ENCODE measurements at regions not wholly inside any gene's neighbourhood (a gene's known extent, or its start where the extent isn't known, plus 50 kb on each side); places are given as distances from the start of the nearest gene placed in this dataset.

- Histone ChIP-seq H3K9ac (ENCODE audit: low read depth in 1 of 2, low read length in 2 of 2) (no peak overlapping the region), H3K27me3 (ENCODE audit: control insufficient read depth in 2 of 2, insufficient read depth in 2 of 2, low read length in 2 of 2) (no peaks in the 10 kb centered on the region), H3K27ac (ENCODE audit: low read depth in 2 of 2, low read length in 2 of 2) (no peak overlapping the region), H3K36me3 (ENCODE audit: control insufficient read depth in 2 of 2, insufficient read depth in 2 of 2, low read length in 2 of 2) (no peaks in the 10 kb centered on the region), H3K9me3 (ENCODE audit: control insufficient read depth in 2 of 2, low read length in 2 of 2) (no peaks in the 10 kb centered on the region), H3K4me3 (ENCODE audit: low read length in 2 of 2) (no peak overlapping the region), H3K4me1 (ENCODE audit: control insufficient read depth in 2 of 2, insufficient read depth in 2 of 2, low read length in 2 of 2) (no peaks in the 10 kb centered on the region)
Measured at GRCh38 chr9:79155308-79155707, 416.5 kb upstream of the TLE4 start.

GRCh38 chr9:79163544-79163943 is 408.2 kb upstream of the TLE4 start:
- no peaks in the 10 kb centered on the region for H3K9me3 ChIP-seq (ENCODE audit: control insufficient read depth in 2 of 2, low read length in 2 of 2)
- H3K4me1 ChIP-seq (ENCODE audit: control insufficient read depth in 2 of 2, insufficient read depth in 2 of 2, low read length in 2 of 2), result no peaks in the 10 kb centered on the region
- H3K4me3 ChIP-seq (ENCODE audit: low read length in 2 of 2), result no peak overlapping the region
- no peak overlapping the region for H3K9ac ChIP-seq (ENCODE audit: low read depth in 1 of 2, low read length in 2 of 2)
- no peaks in the 10 kb centered on the region for H3K36me3 ChIP-seq (ENCODE audit: control insufficient read depth in 2 of 2, insufficient read depth in 2 of 2, low read length in 2 of 2)
- no peak overlapping the region for H3K27ac ChIP-seq (ENCODE audit: low read depth in 2 of 2, low read length in 2 of 2)
- H3K27me3 ChIP-seq (ENCODE audit: control insufficient read depth in 2 of 2, insufficient read depth in 2 of 2, low read length in 2 of 2), result no peaks in the 10 kb centered on the region

GRCh38 chr9:79164406-79164805 is 407.4 kb upstream of the TLE4 start:
- H3K27ac ChIP-seq (ENCODE audit: low read depth in 2 of 2, low read length in 2 of 2), result no peak overlapping the region
- no peaks in the 10 kb centered on the region for H3K27me3 ChIP-seq (ENCODE audit: control insufficient read depth in 2 of 2, insufficient read depth in 2 of 2, low read length in 2 of 2)
- no peaks in the 10 kb centered on the region for H3K36me3 ChIP-seq (ENCODE audit: control insufficient read depth in 2 of 2, insufficient read depth in 2 of 2, low read length in 2 of 2)
- no peaks in the 10 kb centered on the region for H3K4me1 ChIP-seq (ENCODE audit: control insufficient read depth in 2 of 2, insufficient read depth in 2 of 2, low read length in 2 of 2)
- no peak overlapping the region for H3K9ac ChIP-seq (ENCODE audit: low read depth in 1 of 2, low read length in 2 of 2)
- no peaks in the 10 kb centered on the region for H3K9me3 ChIP-seq (ENCODE audit: control insufficient read depth in 2 of 2, low read length in 2 of 2)
- no peak overlapping the region for H3K4me3 ChIP-seq (ENCODE audit: low read length in 2 of 2)

- Histone ChIP-seq H3K36me3 (ENCODE audit: control insufficient read depth in 2 of 2, insufficient read depth in 2 of 2, low read length in 2 of 2) (no peaks in the 10 kb centered on the region), H3K27me3 (ENCODE audit: control insufficient read depth in 2 of 2, insufficient read depth in 2 of 2, low read length in 2 of 2) (no peaks in the 10 kb centered on the region), H3K9ac (ENCODE audit: low read depth in 1 of 2, low read length in 2 of 2) (no peak overlapping the region), H3K27ac (ENCODE audit: low read depth in 2 of 2, low read length in 2 of 2) (no peak overlapping the region), H3K9me3 (ENCODE audit: control insufficient read depth in 2 of 2, low read length in 2 of 2) (no peaks in the 10 kb centered on the region), H3K4me3 (ENCODE audit: low read length in 2 of 2) (no peak overlapping the region), H3K4me1 (ENCODE audit: control insufficient read depth in 2 of 2, insufficient read depth in 2 of 2, low read length in 2 of 2) (no peaks in the 10 kb centered on the region)
Measured at GRCh38 chr9:79165020-79165780, 406.6 kb upstream of the TLE4 start.

- Histone ChIP-seq H3K9me3 (ENCODE audit: control insufficient read depth in 2 of 2, low read length in 2 of 2) (no peaks in the 10 kb centered on the region), H3K36me3 (ENCODE audit: control insufficient read depth in 2 of 2, insufficient read depth in 2 of 2, low read length in 2 of 2) (no peaks in the 10 kb centered on the region), H3K27ac (ENCODE audit: low read depth in 2 of 2, low read length in 2 of 2) (no peak overlapping the region), H3K4me3 (ENCODE audit: low read length in 2 of 2) (no peak overlapping the region), H3K27me3 (ENCODE audit: control insufficient read depth in 2 of 2, insufficient read depth in 2 of 2, low read length in 2 of 2) (no peaks in the 10 kb centered on the region), H3K4me1 (ENCODE audit: control insufficient read depth in 2 of 2, insufficient read depth in 2 of 2, low read length in 2 of 2) (no peaks in the 10 kb centered on the region), H3K9ac (ENCODE audit: low read depth in 1 of 2, low read length in 2 of 2) (no peak overlapping the region)
Measured at GRCh38 chr9:79166005-79166404, 405.8 kb upstream of the TLE4 start.

- no peaks in the 10 kb centered on the region for H3K9me3 ChIP-seq (ENCODE audit: control insufficient read depth in 2 of 2, low read length in 2 of 2)
Measured at GRCh38 chr9:79170643-79171042, 401.1 kb upstream of the TLE4 start.

GRCh38 chr9:79173932-79174331 is 397.8 kb upstream of the TLE4 start:
- no peak overlapping the region for H3K27ac ChIP-seq (ENCODE audit: low read depth in 2 of 2, low read length in 2 of 2)
- no peaks in the 10 kb centered on the region for H3K27me3 ChIP-seq (ENCODE audit: control insufficient read depth in 2 of 2, insufficient read depth in 2 of 2, low read length in 2 of 2)
- no peak overlapping the region for H3K9ac ChIP-seq (ENCODE audit: low read depth in 1 of 2, low read length in 2 of 2)
- no peaks in the 10 kb centered on the region for H3K4me1 ChIP-seq (ENCODE audit: control insufficient read depth in 2 of 2, insufficient read depth in 2 of 2, low read length in 2 of 2)
- no peak overlapping the region for H3K4me3 ChIP-seq (ENCODE audit: low read length in 2 of 2)
- no peaks in the 10 kb centered on the region for H3K9me3 ChIP-seq (ENCODE audit: control insufficient read depth in 2 of 2, low read length in 2 of 2)
- H3K36me3 ChIP-seq (ENCODE audit: control insufficient read depth in 2 of 2, insufficient read depth in 2 of 2, low read length in 2 of 2), result no peaks in the 10 kb centered on the region

More at GRCh38 chr9:79170643-79171042, 401.1 kb upstream of the TLE4 start:
- H3K27ac ChIP-seq (ENCODE audit: low read depth in 2 of 2, low read length in 2 of 2), result no peak overlapping the region
- no peaks in the 10 kb centered on the region for H3K4me1 ChIP-seq (ENCODE audit: control insufficient read depth in 2 of 2, insufficient read depth in 2 of 2, low read length in 2 of 2)
- no peaks in the 10 kb centered on the region for H3K36me3 ChIP-seq (ENCODE audit: control insufficient read depth in 2 of 2, insufficient read depth in 2 of 2, low read length in 2 of 2)
- H3K9ac ChIP-seq (ENCODE audit: low read depth in 1 of 2, low read length in 2 of 2), result no peak overlapping the region
- H3K27me3 ChIP-seq (ENCODE audit: control insufficient read depth in 2 of 2, insufficient read depth in 2 of 2, low read length in 2 of 2), result no peaks in the 10 kb centered on the region
- H3K4me3 ChIP-seq (ENCODE audit: low read length in 2 of 2), result no peak overlapping the region

GRCh38 chr9:79176014-79176697 is 395.6 kb upstream of the TLE4 start:
- Histone ChIP-seq H3K9ac (ENCODE audit: low read depth in 1 of 2, low read length in 2 of 2) (no peak overlapping the region), H3K9me3 (ENCODE audit: control insufficient read depth in 2 of 2, low read length in 2 of 2) (no peaks in the 10 kb centered on the region), H3K4me3 (ENCODE audit: low read length in 2 of 2) (no peak overlapping the region), H3K4me1 (ENCODE audit: control insufficient read depth in 2 of 2, insufficient read depth in 2 of 2, low read length in 2 of 2) (no peaks in the 10 kb centered on the region), H3K27me3 (ENCODE audit: control insufficient read depth in 2 of 2, insufficient read depth in 2 of 2, low read length in 2 of 2) (no peaks in the 10 kb centered on the region), H3K27ac (ENCODE audit: low read depth in 2 of 2, low read length in 2 of 2) (no peak overlapping the region), H3K36me3 (ENCODE audit: control insufficient read depth in 2 of 2, insufficient read depth in 2 of 2, low read length in 2 of 2) (no peaks in the 10 kb centered on the region)

- H3K4me1 ChIP-seq (ENCODE audit: control insufficient read depth in 2 of 2, insufficient read depth in 2 of 2, low read length in 2 of 2), result no peaks in the 10 kb centered on the region
- H3K9me3 ChIP-seq (ENCODE audit: control insufficient read depth in 2 of 2, low read length in 2 of 2), result no peaks in the 10 kb centered on the region
- H3K9ac ChIP-seq (ENCODE audit: low read depth in 1 of 2, low read length in 2 of 2), result no peak overlapping the region
- no peaks in the 10 kb centered on the region for H3K36me3 ChIP-seq (ENCODE audit: control insufficient read depth in 2 of 2, insufficient read depth in 2 of 2, low read length in 2 of 2)
- H3K27me3 ChIP-seq (ENCODE audit: control insufficient read depth in 2 of 2, insufficient read depth in 2 of 2, low read length in 2 of 2), result no peaks in the 10 kb centered on the region
- no peak overlapping the region for H3K27ac ChIP-seq (ENCODE audit: low read depth in 2 of 2, low read length in 2 of 2)
- H3K4me3 ChIP-seq (ENCODE audit: low read length in 2 of 2), result no peak overlapping the region
Measured at GRCh38 chr9:79184831-79185230, 386.9 kb upstream of the TLE4 start.

GRCh38 chr9:79185866-79186265 is 385.9 kb upstream of the TLE4 start:
- H3K27ac ChIP-seq (ENCODE audit: low read depth in 2 of 2, low read length in 2 of 2), result no peak overlapping the region
- no peak overlapping the region for H3K4me3 ChIP-seq (ENCODE audit: low read length in 2 of 2)
- no peaks in the 10 kb centered on the region for H3K4me1 ChIP-seq (ENCODE audit: control insufficient read depth in 2 of 2, insufficient read depth in 2 of 2, low read length in 2 of 2)
- H3K9me3 ChIP-seq (ENCODE audit: control insufficient read depth in 2 of 2, low read length in 2 of 2), result no peaks in the 10 kb centered on the region
- no peaks in the 10 kb centered on the region for H3K36me3 ChIP-seq (ENCODE audit: control insufficient read depth in 2 of 2, insufficient read depth in 2 of 2, low read length in 2 of 2)
- H3K9ac ChIP-seq (ENCODE audit: low read depth in 1 of 2, low read length in 2 of 2), result no peak overlapping the region
- H3K27me3 ChIP-seq (ENCODE audit: control insufficient read depth in 2 of 2, insufficient read depth in 2 of 2, low read length in 2 of 2), result no peaks in the 10 kb centered on the region

Measured in mucosa of rectum (tissue), 2 donors.